GM10248 (cell line): ENCODE measurements at regions not wholly inside any gene's neighbourhood (a gene's known extent, or its start where the extent isn't known, plus 50 kb on each side); places are given as distances from the start of the nearest gene placed in this dataset.
"Not testable (repeated sequence)": the region's sequence is repeated elsewhere in the genome, so short reads cannot be mapped to it uniquely, and the experiment has no call there.

ENCODE experiments used
- CTCF ChIA-PET: fragments of 300-600 bp; sonication (Branson Sonifier 250); formaldehyde crosslinking; extraction: SDS; loops from one replicate; lab custom pipeline; 2021; ENCODE audit warnings: antibody characterized with exemption; lab: Yijun Ruan, JAX
- POLR2A ChIA-PET: fragments of 350-650 bp; sonication (Branson Sonifier 250); formaldehyde crosslinking; extraction: SDS; loops from one replicate; lab custom pipeline; 2020; ENCODE audit warnings: antibody characterized with exemption; lab: Yijun Ruan, JAX
- DNase-seq: peaks from one replicate; pipeline ENCODE4 v3.0.0; 2012; ENCODE audit errors: extremely low spot score
- TF ChIP-seq, protein P1 (sequence below): IDR thresholded peaks from 2 replicates; pipeline ENCODE4 v1.5.1; 2012; ENCODE audit warnings: mild to moderate bottlenecking, low read depth; ENCODE audit errors: extremely low read depth, missing control alignments, control extremely low read depth

DNA sequence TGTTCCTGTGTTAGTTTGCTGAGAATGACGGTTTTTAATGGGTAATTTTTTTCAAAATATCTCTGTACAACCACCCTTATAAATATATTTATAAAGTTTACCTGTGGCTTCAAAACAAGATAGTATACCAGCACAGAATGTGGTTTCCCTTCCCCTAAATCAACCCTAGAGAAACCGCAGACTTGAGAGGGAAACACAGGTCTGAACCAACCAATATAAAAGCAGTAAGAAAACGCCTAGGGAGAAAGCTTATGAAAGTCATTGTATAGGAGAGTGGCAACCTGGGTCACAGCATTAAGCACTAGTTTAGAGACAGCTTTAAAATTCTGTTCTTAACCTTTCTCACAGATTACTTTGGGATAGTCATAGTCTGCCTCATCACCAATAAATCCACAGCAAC lies 180.6 kb upstream of the LHX8 start:
- ChIA-PET POLR2A (no interaction called here), CTCF (no interaction called here)
- no peak for DNase-seq
- TF ChIP-seq, protein P1, sequence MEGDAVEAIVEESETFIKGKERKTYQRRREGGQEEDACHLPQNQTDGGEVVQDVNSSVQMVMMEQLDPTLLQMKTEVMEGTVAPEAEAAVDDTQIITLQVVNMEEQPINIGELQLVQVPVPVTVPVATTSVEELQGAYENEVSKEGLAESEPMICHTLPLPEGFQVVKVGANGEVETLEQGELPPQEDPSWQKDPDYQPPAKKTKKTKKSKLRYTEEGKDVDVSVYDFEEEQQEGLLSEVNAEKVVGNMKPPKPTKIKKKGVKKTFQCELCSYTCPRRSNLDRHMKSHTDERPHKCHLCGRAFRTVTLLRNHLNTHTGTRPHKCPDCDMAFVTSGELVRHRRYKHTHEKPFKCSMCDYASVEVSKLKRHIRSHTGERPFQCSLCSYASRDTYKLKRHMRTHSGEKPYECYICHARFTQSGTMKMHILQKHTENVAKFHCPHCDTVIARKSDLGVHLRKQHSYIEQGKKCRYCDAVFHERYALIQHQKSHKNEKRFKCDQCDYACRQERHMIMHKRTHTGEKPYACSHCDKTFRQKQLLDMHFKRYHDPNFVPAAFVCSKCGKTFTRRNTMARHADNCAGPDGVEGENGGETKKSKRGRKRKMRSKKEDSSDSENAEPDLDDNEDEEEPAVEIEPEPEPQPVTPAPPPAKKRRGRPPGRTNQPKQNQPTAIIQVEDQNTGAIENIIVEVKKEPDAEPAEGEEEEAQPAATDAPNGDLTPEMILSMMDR = no peak

DNA sequence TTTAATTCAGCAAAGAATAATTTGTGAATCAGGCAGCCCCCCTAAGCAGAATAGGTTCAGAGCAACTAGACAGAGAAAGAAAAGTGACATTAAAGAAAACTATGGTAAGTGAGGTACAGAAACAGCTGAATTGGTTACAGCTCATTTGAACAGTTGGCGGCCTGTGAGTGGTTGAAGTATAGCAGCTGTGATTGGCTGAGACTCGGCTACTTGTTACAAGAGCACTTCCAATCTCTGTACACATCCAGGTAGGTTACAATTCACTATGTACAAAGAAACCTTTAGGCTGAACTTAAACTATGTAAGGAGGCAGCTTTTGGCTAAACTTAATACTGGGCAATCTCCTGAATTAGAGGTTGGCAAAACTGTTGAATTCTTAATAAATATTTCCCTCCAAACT lies 171.1 kb upstream of the LHX8 start:
- ChIA-PET POLR2A (no interaction called here), CTCF (no interaction called here)
- TF ChIP-seq, protein P1 = no peak
- no peak for DNase-seq

DNA sequence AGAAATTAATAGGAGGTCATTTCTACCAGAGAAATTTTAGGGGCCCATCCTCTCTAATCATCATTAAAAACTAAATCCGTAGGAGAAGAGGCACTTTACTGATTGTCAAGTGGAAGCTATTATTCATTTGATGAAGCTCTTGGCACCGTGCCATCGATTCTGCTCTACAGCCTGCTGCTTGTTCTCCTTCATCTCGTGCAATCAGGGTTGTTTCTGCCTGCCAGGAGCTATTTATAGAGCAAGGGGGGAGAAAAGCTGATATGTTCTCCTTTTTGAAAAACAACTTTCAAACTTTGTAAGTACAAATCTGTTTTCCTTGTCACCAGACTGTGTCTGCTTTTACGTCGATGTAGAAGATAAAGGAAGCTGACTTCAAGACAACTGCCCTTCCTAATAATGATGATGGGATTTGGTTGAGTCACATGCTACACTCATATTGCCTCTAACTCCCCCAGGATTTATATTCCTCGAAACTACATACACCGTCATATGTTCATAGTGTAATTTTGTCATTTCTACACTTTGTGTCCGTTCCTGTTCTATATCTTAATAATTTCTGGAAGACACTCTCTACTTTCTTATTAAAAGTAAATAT lies 169.6 kb upstream of the LHX8 start:
- TF ChIP-seq, protein P1 = no peak
- no peak for DNase-seq
- CTCF ChIA-PET = no interaction called here
- POLR2A ChIA-PET = no interaction called here

DNA sequence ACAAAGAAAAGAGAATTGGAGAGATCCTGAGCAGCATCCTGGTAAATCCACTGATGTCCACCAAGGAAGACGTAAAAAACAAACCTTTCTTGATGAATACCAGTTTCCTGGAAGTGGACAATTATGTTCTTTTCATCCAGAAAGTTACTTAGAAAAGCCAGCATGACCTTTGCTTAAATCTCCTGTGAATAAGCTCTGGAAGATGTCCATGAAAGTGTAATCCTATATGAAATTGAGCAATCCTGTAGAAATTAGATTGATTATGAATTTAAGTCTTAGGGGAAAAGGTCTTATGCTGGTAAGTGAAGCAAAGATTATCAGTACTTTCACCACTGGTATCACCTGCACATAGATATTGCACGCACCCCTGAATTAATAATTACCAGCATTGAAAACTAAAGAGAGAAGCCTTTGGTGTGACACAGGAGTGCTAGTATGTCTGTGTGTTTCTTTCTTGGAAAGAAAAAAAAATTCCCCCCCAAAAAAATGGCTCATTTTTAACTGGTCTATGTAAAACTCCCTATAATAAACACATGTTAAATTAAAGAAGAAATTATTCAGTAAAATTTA lies 164.5 kb upstream of the LHX8 start:
- ChIA-PET POLR2A (no interaction called here), CTCF (no interaction called here)
- TF ChIP-seq, protein P1 = no peak
- no peak for DNase-seq

DNA sequence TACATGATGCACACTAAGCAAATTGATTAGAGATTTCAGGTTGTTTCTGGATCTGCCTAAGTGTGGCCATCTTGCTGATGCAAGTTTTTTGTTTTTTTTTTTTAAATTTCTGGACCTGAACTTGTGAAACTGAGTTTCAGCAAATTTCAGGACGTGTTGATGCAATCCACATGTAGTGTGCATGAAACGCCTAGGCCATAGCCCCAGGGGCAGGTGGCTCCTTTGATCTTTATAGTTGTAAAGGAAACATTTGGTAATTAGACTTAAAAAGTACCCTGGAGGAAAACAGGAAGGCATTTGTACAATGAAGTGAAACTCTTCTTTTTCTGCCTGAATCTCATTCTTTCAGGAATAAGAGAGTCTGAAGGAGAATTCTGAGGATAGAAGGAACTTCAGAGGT lies 162.2 kb upstream of the LHX8 start:
- no peak for DNase-seq
- ChIA-PET CTCF (no interaction called here), POLR2A (no interaction called here)
- TF ChIP-seq, protein P1 = no peak

DNA sequence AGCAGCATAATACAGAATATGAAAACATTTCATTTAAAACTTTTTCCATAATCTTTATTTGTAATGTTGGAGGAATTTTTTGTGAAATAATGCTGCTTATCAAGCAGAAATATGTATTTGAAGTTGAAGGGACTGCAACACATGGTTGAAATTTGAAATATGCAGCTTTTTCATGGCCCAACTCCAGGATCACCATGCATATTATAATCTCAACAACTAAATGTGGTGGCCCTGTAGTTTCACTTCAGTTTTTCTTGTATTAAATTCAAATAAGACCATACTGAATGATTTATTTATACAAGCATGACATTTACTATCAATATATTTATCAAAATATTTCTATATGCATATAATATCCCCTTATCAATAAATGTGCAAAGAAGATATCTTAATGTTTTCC lies 157.7 kb upstream of the LHX8 start:
- TF ChIP-seq, protein P1 = no peak
- CTCF ChIA-PET = interaction anchor here (0.6 to 1.3 kb wide), 2 partner anchors 10 to 1285 kb away, joined by 3 to 4 read pairs; no protein-coding TSS in a partner anchor
- POLR2A ChIA-PET = no interaction called here
- DNase-seq = no peak

DNA sequence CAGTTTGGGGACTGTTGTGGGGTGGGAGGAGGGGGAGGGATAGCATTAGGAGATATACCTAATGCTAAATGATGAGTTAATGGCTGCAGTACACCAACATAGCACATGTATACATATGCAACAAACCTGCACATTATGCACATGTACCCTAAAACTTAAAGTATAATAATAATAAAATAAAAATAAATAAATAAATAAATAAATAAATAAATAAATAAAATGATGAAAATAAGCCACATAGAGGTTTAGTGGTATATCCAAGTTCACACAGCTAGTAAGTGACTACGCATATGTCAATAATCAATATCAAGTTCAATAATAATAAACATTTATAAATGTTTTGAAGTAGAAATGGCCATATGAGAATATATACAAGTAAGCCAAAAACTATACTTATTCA lies 141.7 kb upstream of the LHX8 start:
- POLR2A ChIA-PET, CTCF ChIA-PET, DNase-seq: not testable (repeated sequence)
